LNCaP clone FGC (cell line): ENCODE measurements at regions not wholly inside any gene's neighbourhood (a gene's known extent, or its start where the extent isn't known, plus 50 kb on each side); places are given as distances from the start of the nearest gene placed in this dataset.

ENCODE experiments used
- DNase-seq: peaks from one replicate; pipeline ENCODE4 v3.0.0-alpha.2; 2011; ENCODE audit warnings: low read depth
- H3K4me3 ChIP-seq: 2 replicates; pipeline ENCODE4 v1.5.1; 2011; ENCODE audit warnings: mild to moderate bottlenecking, low read depth, low read length, control low read depth
- CTCF ChIP-seq: IDR thresholded peaks from 2 replicates; pipeline ENCODE4 v1.5.1; 2012; ENCODE audit warnings: mild to moderate bottlenecking; ENCODE audit not compliant: control insufficient read depth, insufficient read depth; ENCODE audit errors: extremely low read depth

- DNase-seq, result no peak
- no peak overlapping the region for H3K4me3 ChIP-seq
- no peak for TF ChIP-seq CTCF
These were observed 1463.5 kb upstream of the MIR17HG start for GRCh38 chr13:89883893-89884448.

- DNase-seq, result no peak
- no peak for TF ChIP-seq CTCF
- H3K4me3 ChIP-seq, result no peak overlapping the region
These were observed 1456.7 kb upstream of the MIR17HG start for GRCh38 chr13:89890806-89891205.

- no peak for TF ChIP-seq CTCF
- no peak for DNase-seq
- H3K4me3 ChIP-seq, result no peak overlapping the region
These were observed 1456.1 kb upstream of the MIR17HG start for GRCh38 chr13:89891416-89891815.

GRCh38 chr13:89897681-89898080 lies 1449.8 kb upstream of the MIR17HG start:
- H3K4me3 ChIP-seq, result no peak overlapping the region
- TF ChIP-seq CTCF, result no peak
- DNase-seq, result no peak

GRCh38 chr13:89899302-89900103 lies 1448.0 kb upstream of the MIR17HG start:
- H3K4me3 ChIP-seq, result no peak overlapping the region
- no peak for TF ChIP-seq CTCF
- no peak for DNase-seq

GRCh38 chr13:89900104-89900765 lies 1447.3 kb upstream of the MIR17HG start:
- no peak for TF ChIP-seq CTCF
- no peak for DNase-seq
- H3K4me3 ChIP-seq, result no peak overlapping the region
